ENCODE measurements at regions not wholly inside any gene's neighbourhood (a gene's known extent, or its start where the extent isn't known, plus 50 kb on each side); places are given as distances from the start of the nearest gene placed in this dataset.

DNA sequence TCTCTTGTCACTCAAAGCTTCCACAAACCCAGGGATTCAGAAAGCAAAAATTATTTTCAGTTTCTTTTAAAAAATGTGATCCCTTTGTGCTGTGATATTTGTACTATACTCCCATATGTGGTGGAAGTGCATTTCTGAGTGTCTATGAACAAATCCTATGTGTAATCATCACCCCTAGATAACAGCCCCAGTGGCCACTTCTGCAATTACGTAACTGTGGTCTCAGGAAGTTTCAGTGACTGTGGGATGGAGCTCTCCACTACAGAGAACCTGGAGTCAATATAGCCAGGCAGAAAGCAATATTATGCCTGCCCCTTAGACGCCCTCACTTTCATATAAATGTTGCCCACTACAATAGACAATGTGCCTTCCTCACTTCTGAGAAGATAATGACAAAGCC lies 1101.7 kb upstream of the GHITM start:
- H3K4me3 ChIP-seq (ENCODE audit: low read depth in 1 of 2, low read length in 2 of 2), result no peak overlapping the region
- no peaks in the 10 kb centered on the region for H3K36me3 ChIP-seq (ENCODE audit: control insufficient read depth in 1 of 2, insufficient read depth in 2 of 2, low read length in 2 of 2)
- H3K4me1 ChIP-seq (ENCODE audit: control insufficient read depth in 1 of 2, insufficient read depth in 2 of 2, low read length in 2 of 2), result no peaks in the 10 kb centered on the region
- no peak overlapping the region for H3K27ac ChIP-seq (ENCODE audit: low read length)
- H3K27me3 ChIP-seq (ENCODE audit: low read depth, low read length), result no peaks in the 10 kb centered on the region
- H3K9me3 ChIP-seq (ENCODE audit: control insufficient read depth in 1 of 2, low read length in 2 of 2), result peaks cover 0 to 6% of the 10 kb centered on the region in 2 donors

DNA sequence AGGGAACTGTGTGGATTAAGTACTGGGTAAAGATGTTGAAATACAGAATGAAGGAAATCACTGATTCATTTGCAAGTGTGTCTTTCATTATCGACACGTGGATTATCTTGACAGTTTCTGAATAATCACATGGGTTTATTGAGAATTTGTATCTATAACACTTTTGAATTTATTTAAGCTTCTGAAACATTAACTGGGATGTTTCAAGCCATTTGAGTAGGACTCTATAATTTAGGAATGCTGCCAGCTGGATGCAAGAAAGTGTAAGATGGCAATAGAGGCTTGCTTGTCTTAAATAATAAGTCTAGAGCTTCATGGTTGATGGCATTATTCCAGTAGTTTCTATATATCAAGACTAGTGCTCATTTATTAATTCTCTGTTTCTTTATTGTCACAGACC lies 1100.7 kb upstream of the GHITM start:
- no peaks in the 10 kb centered on the region for H3K36me3 ChIP-seq (ENCODE audit: control insufficient read depth in 1 of 2, insufficient read depth in 2 of 2, low read length in 2 of 2)
- H3K4me3 ChIP-seq (ENCODE audit: low read depth in 1 of 2, low read length in 2 of 2), result no peak overlapping the region
- no peaks in the 10 kb centered on the region for H3K27me3 ChIP-seq (ENCODE audit: low read depth, low read length)
- H3K4me1 ChIP-seq (ENCODE audit: control insufficient read depth in 1 of 2, insufficient read depth in 2 of 2, low read length in 2 of 2), result no peaks in the 10 kb centered on the region
- H3K27ac ChIP-seq (ENCODE audit: low read length), result no peak overlapping the region
- H3K9me3 ChIP-seq (ENCODE audit: control insufficient read depth in 1 of 2, low read length in 2 of 2), result peaks cover 0 to 6% of the 10 kb centered on the region in 2 donors

DNA sequence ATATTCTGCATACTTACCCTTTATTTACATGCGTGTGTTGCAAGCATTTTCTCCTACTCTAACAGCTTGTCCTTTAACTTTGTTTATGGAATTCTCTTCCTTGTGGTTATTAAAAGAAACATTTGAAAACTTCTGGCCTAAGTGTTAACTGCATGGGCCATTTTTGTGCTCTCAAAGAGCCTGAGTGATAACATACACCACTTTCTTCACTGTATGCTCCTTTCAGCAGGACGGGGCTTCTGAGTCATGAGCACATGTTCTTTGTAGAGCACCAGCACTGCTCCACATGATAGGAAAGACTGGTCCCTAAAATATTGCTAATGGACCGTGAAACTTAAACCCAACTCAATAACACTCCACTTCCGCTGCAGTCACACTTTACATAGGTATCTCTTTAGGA lies 1093.6 kb upstream of the GHITM start:
- H3K9me3 ChIP-seq (ENCODE audit: control insufficient read depth in 1 of 2, low read length in 2 of 2), result no peaks in the 10 kb centered on the region
- H3K27ac ChIP-seq (ENCODE audit: low read length), result no peak overlapping the region
- no peaks in the 10 kb centered on the region for H3K36me3 ChIP-seq (ENCODE audit: control insufficient read depth in 1 of 2, insufficient read depth in 2 of 2, low read length in 2 of 2)
- H3K27me3 ChIP-seq (ENCODE audit: low read depth, low read length), result no peaks in the 10 kb centered on the region
- no peaks in the 10 kb centered on the region for H3K4me1 ChIP-seq (ENCODE audit: control insufficient read depth in 1 of 2, insufficient read depth in 2 of 2, low read length in 2 of 2)
- H3K4me3 ChIP-seq (ENCODE audit: low read depth in 1 of 2, low read length in 2 of 2), result no peak overlapping the region

DNA sequence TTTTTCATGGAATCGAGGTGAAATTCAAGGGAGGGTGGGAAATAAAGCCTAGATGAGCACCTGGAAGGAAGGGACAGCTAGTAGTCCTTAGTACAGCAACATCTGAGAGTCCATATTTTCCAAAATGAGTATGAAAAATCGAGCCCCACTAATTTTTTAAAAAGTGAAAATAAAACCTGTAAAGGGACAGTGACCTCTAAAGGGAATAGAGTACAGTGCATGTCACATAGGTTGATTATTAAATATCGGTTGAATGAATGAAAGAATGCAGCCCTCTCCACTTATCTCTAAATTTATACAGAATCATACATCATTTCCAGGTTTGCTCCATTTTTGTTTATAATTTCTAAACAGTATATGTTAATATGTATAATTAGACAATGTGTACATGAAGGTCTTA lies 1088.5 kb upstream of the GHITM start:
- H3K4me3 ChIP-seq (ENCODE audit: low read depth in 1 of 2, low read length in 2 of 2), result no peak overlapping the region
- no peak overlapping the region for H3K27ac ChIP-seq (ENCODE audit: low read length)
- H3K4me1 ChIP-seq (ENCODE audit: control insufficient read depth in 1 of 2, insufficient read depth in 2 of 2, low read length in 2 of 2), result no peaks in the 10 kb centered on the region
- H3K27me3 ChIP-seq (ENCODE audit: low read depth, low read length), result no peaks in the 10 kb centered on the region
- H3K9me3 ChIP-seq (ENCODE audit: control insufficient read depth in 1 of 2, low read length in 2 of 2), result no peaks in the 10 kb centered on the region
- no peaks in the 10 kb centered on the region for H3K36me3 ChIP-seq (ENCODE audit: control insufficient read depth in 1 of 2, insufficient read depth in 2 of 2, low read length in 2 of 2)

DNA sequence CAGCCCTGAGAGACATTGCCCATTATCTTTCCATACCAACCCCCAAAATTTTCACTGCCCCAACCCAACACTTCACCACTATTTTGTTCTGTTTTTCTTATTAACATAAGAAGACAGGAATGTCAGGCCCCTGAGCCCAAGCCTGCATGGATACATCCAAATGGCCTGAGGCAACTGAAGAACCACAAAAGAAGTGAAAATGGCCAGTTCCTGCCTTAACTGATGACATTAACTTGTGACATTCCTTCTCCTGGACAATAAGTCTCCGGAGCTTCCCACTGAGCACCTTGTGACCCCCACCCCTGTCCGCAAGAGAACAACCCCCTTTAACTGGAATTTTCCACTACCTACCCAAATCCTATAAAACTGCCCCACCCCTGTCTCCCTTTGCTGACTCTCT lies 1076.4 kb upstream of the GHITM start:
- no peaks in the 10 kb centered on the region for H3K36me3 ChIP-seq (ENCODE audit: control insufficient read depth in 1 of 2, insufficient read depth in 2 of 2, low read length in 2 of 2)
- H3K4me1 ChIP-seq (ENCODE audit: control insufficient read depth in 1 of 2, insufficient read depth in 2 of 2, low read length in 2 of 2), result no peaks in the 10 kb centered on the region
- no peak overlapping the region for H3K27ac ChIP-seq (ENCODE audit: low read length)
- peaks cover 0 to 2% of the 10 kb centered on the region in 2 donors for H3K9me3 ChIP-seq (ENCODE audit: control insufficient read depth in 1 of 2, low read length in 2 of 2)
- no peaks in the 10 kb centered on the region for H3K27me3 ChIP-seq (ENCODE audit: low read depth, low read length)
- H3K4me3 ChIP-seq (ENCODE audit: low read depth in 1 of 2, low read length in 2 of 2), result no peak overlapping the region

DNA sequence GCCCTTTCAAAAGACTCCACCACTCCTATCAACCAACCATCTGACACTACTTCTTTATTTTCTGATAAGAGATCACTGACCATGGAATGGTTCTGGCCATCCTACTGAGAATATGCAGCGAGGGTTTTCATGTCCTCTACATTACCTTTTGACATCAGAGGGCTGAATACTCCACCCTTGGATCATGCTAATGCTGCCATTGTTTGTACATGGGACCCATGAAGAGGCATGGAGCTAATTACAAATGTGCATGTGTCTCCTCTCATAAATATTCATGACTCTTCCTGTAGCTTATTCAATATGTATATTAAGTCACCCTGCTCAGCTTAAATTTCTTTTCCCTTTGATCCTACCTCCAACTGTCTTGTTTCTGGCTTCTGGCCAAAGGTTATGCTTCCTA lies 1065.8 kb upstream of the GHITM start:
- no peaks in the 10 kb centered on the region for H3K9me3 ChIP-seq (ENCODE audit: control insufficient read depth in 1 of 2, low read length in 2 of 2)
- no peaks in the 10 kb centered on the region for H3K36me3 ChIP-seq (ENCODE audit: control insufficient read depth in 1 of 2, insufficient read depth in 2 of 2, low read length in 2 of 2)
- no peak overlapping the region for H3K4me3 ChIP-seq (ENCODE audit: low read depth in 1 of 2, low read length in 2 of 2)
- peaks cover 0 to 5% of the 10 kb centered on the region in 2 donors for H3K4me1 ChIP-seq (ENCODE audit: control insufficient read depth in 1 of 2, insufficient read depth in 2 of 2, low read length in 2 of 2)
- no peak overlapping the region for H3K27ac ChIP-seq (ENCODE audit: low read length)
- no peaks in the 10 kb centered on the region for H3K27me3 ChIP-seq (ENCODE audit: low read depth, low read length)

DNA sequence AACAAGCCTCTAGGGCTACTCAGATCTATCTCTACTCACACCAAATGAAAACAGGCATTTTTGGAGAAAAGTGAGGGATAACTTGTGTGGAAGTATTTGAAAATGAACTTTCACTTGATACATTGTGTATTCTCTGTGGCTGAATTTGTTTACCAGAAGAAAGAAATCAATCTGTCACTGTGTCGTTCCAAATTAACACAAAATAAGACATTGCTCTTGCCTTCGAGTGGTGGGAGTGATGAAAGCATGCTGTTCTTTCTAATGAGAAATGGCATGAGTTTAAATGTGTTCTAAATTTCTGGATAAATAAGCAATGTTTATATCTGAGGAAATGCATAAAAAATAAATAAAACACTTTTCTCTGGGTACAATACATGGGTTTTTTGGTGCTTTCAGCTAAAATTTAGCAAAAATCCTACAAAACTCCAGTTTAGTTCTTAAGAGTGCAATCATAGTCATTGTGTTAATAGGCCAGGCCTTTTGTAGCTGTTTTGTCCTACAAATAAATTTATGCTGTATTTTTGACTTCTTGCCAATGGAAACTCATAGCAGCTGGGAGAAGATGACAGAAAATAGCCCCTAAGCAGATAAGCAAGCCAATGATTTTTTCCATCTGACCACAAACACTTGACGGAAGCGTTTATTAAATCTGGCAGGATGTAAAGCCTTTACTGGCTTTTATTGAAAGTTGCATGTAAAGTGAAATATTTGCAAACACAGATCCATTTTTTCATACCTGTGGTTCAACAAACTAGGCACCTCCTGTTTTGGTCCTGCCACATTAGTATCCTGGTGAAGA lies 1064.1 kb upstream of the GHITM start:
- Histone ChIP-seq H3K27ac (ENCODE audit: low read length) (no peak overlapping the region), H3K4me3 (ENCODE audit: low read depth in 1 of 2, low read length in 2 of 2) (no peak overlapping the region), H3K27me3 (ENCODE audit: low read depth, low read length) (no peaks in the 10 kb centered on the region), H3K9me3 (ENCODE audit: control insufficient read depth in 1 of 2, low read length in 2 of 2) (no peaks in the 10 kb centered on the region), H3K36me3 (ENCODE audit: control insufficient read depth in 1 of 2, insufficient read depth in 2 of 2, low read length in 2 of 2) (no peaks in the 10 kb centered on the region), H3K4me1 (ENCODE audit: control insufficient read depth in 1 of 2, insufficient read depth in 2 of 2, low read length in 2 of 2) (peaks cover 0 to 5% of the 10 kb centered on the region in 2 donors)

DNA sequence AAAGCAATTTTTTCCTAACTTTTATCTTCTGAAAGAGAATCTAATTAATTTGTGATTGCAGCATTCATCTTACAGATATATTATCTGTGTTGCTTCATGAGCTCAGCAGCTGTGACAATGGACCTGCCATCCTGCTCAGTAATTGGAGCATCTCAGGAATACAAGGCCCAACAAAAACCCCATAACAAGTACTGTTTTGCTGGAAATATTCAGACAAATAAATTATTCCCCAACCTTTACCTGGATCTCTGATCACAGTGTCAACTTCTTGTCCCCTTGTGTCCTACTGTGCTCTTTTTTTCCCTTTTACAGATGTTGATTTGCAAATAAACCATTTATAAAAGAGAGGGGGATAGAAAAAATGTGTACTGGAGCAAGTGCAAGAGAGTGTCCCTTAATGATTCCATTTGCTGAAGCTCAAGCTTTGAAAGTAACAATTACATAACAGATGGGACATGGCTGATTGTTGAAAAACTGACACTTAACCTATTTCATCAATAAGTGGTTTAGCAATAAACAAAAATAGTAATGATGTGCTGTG lies 1063.4 kb upstream of the GHITM start:
- Histone ChIP-seq H3K4me3 (ENCODE audit: low read depth in 1 of 2, low read length in 2 of 2) (no peak overlapping the region), H3K27me3 (ENCODE audit: low read depth, low read length) (no peaks in the 10 kb centered on the region), H3K9me3 (ENCODE audit: control insufficient read depth in 1 of 2, low read length in 2 of 2) (no peaks in the 10 kb centered on the region), H3K36me3 (ENCODE audit: control insufficient read depth in 1 of 2, insufficient read depth in 2 of 2, low read length in 2 of 2) (no peaks in the 10 kb centered on the region), H3K4me1 (ENCODE audit: control insufficient read depth in 1 of 2, insufficient read depth in 2 of 2, low read length in 2 of 2) (peaks cover 0 to 5% of the 10 kb centered on the region in 2 donors), H3K27ac (ENCODE audit: low read length) (no peak overlapping the region)

DNA sequence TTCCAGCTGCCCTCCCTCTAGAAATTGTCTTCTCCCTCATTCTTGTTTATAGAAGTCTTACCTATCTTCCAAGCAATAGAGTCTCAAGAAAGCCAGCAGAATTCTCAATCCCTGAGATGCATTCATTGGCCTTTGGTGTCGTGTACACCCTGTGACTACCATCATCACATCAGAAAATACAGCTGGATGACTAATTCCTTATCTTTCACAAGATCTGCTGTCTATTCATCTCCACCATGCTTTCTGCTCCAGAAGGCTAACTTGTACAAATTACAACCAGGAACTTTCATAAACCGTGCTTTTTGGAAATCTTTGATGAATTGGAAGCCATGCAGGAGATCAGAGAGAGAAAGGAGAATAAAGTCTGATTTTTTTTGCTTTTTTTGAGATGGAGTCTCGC lies 1062.9 kb upstream of the GHITM start:
- no peaks in the 10 kb centered on the region for H3K36me3 ChIP-seq (ENCODE audit: control insufficient read depth in 1 of 2, insufficient read depth in 2 of 2, low read length in 2 of 2)
- H3K27ac ChIP-seq (ENCODE audit: low read length), result no peak overlapping the region
- no peaks in the 10 kb centered on the region for H3K27me3 ChIP-seq (ENCODE audit: low read depth, low read length)
- H3K4me3 ChIP-seq (ENCODE audit: low read depth in 1 of 2, low read length in 2 of 2), result no peak overlapping the region
- H3K4me1 ChIP-seq (ENCODE audit: control insufficient read depth in 1 of 2, insufficient read depth in 2 of 2, low read length in 2 of 2), result peaks cover 0 to 5% of the 10 kb centered on the region in 2 donors
- H3K9me3 ChIP-seq (ENCODE audit: control insufficient read depth in 1 of 2, low read length in 2 of 2), result no peaks in the 10 kb centered on the region

DNA sequence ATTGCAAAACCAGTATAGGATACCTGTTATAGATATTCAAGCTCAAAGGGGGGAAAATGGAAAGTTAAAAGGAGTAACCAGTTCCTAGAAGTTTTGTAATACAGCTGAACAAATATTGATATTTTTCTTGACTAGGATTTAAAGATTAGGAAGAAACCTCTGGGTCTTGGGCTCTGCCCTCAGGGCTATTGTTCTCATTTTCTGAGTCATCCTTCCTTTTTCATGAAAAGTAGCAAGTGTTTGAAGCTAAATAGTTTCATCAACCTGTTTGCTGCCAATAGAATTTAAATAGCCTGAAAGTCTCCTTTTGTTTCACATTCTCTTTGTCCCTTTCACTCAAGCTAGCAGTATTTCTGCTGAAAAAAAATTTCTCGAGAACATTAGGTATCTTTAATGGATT lies 1061.1 kb upstream of the GHITM start:
- H3K27me3 ChIP-seq (ENCODE audit: low read depth, low read length), result no peaks in the 10 kb centered on the region
- no peak overlapping the region for H3K27ac ChIP-seq (ENCODE audit: low read length)
- H3K9me3 ChIP-seq (ENCODE audit: control insufficient read depth in 1 of 2, low read length in 2 of 2), result no peaks in the 10 kb centered on the region
- no peak overlapping the region for H3K4me3 ChIP-seq (ENCODE audit: low read depth in 1 of 2, low read length in 2 of 2)
- peaks cover 0 to 5% of the 10 kb centered on the region in 2 donors for H3K4me1 ChIP-seq (ENCODE audit: control insufficient read depth in 1 of 2, insufficient read depth in 2 of 2, low read length in 2 of 2)
- H3K36me3 ChIP-seq (ENCODE audit: control insufficient read depth in 1 of 2, insufficient read depth in 2 of 2, low read length in 2 of 2), result no peaks in the 10 kb centered on the region

DNA sequence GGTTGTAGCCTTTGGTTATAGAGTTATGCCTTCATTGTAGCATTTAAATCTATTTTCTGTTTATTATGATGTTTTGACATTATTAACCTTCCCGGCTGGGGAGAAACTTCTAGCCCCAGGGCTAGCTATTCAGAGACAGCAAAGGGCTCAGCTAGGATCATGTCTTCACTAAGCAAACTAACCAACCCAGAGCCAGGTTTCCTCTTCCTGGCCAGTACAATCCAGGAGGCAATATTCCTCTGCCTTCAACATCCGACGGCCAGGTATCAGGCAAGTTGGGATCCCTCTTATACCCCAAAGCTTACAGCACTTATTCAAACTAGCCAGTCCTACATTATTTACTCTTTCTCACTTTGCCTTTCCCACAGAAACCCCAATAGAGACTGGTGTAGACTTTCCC lies 1060.7 kb upstream of the GHITM start:
- Histone ChIP-seq H3K36me3 (ENCODE audit: control insufficient read depth in 1 of 2, insufficient read depth in 2 of 2, low read length in 2 of 2) (no peaks in the 10 kb centered on the region), H3K9me3 (ENCODE audit: control insufficient read depth in 1 of 2, low read length in 2 of 2) (no peaks in the 10 kb centered on the region), H3K4me1 (ENCODE audit: control insufficient read depth in 1 of 2, insufficient read depth in 2 of 2, low read length in 2 of 2) (peaks cover 0 to 5% of the 10 kb centered on the region in 2 donors), H3K27ac (ENCODE audit: low read length) (no peak overlapping the region), H3K4me3 (ENCODE audit: low read depth in 1 of 2, low read length in 2 of 2) (no peak overlapping the region), H3K27me3 (ENCODE audit: low read depth, low read length) (no peaks in the 10 kb centered on the region)

DNA sequence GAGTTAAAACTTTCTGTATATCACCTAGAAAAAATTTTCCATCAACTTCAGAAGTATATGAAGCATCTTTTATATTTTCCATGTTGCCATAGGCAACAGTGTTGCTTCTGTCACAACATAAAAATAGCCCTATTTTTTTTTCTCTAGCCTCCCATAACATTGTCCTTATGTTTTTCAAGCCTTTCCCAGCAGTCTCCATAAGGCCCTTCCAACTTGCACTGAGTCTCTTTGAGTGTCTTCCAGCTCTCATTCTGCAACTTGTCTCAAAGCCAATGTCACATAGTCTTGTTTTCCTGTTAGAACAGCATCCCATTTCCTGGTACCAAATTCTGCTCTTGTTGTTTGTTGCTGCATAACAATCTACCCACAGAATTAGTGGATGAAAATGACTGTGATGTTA lies 1055.5 kb upstream of the GHITM start:
- H3K36me3 ChIP-seq (ENCODE audit: control insufficient read depth in 1 of 2, insufficient read depth in 2 of 2, low read length in 2 of 2), result no peaks in the 10 kb centered on the region
- no peaks in the 10 kb centered on the region for H3K9me3 ChIP-seq (ENCODE audit: control insufficient read depth in 1 of 2, low read length in 2 of 2)
- no peaks in the 10 kb centered on the region for H3K27me3 ChIP-seq (ENCODE audit: low read depth, low read length)
- no peaks in the 10 kb centered on the region for H3K4me1 ChIP-seq (ENCODE audit: control insufficient read depth in 1 of 2, insufficient read depth in 2 of 2, low read length in 2 of 2)
- H3K4me3 ChIP-seq (ENCODE audit: low read depth in 1 of 2, low read length in 2 of 2), result no peak overlapping the region
- H3K27ac ChIP-seq (ENCODE audit: low read length), result no peak overlapping the region

All from muscle layer of duodenum (tissue), 2 donors.